Heart right ventricle (tissue), 16 donors: ENCODE measurements at regions not wholly inside any gene's neighbourhood (a gene's known extent, or its start where the extent isn't known, plus 50 kb on each side); places are given as distances from the start of the nearest gene placed in this dataset.

ENCODE experiments used
- ATAC-seq, 8 donors: fragments of 200-7000 bp; cut with Tn5 transposase; one replicate each; pipeline ENCODE4 v1.9.1; 2020; ENCODE audit warnings: mild to moderate bottlenecking in 8 of 8, moderate library complexity in 8 of 8, moderate number of reproducible peaks in 1 of 8
- DNase-seq, 2 donors: peaks; one replicate each; pipeline ENCODE4 v3.0.0-alpha.2; 2020
- H3K27ac ChIP-seq, 10 donors: fragments of 200-600 bp; sonication (generic) in 2 of 10; one replicate each; pipeline versions ENCODE4 v1.5.0 to v1.8.0; 2020 to 2022; ENCODE audit warnings: mild to moderate bottlenecking in 3 of 10
- H3K27me3 ChIP-seq, 7 donors: fragments of 200-600 bp; one replicate each; pipeline ENCODE4 v1.8.0; 2021 to 2022; ENCODE audit warnings: mild to moderate bottlenecking in 2 of 7
- H3K36me3 ChIP-seq, 9 donors: fragments of 200-600 bp; sonication (generic) in 1 of 9; one replicate each; pipeline versions ENCODE4 v1.5.0 to v1.8.0; 2020 to 2022; ENCODE audit warnings: mild to moderate bottlenecking in 2 of 9
- H3K4me1 ChIP-seq, 9 donors: fragments of 200-600 bp; sonication (generic) in 1 of 9; one replicate each; pipeline versions ENCODE4 v1.5.0 to v1.8.0; 2020 to 2022; ENCODE audit warnings: mild to moderate bottlenecking in 4 of 9
- H3K4me3 ChIP-seq, 10 donors: fragments of 200-600 bp; sonication (generic) in 2 of 10; one replicate each; pipeline versions ENCODE4 v1.5.0 to v1.8.0; 2020 to 2022; ENCODE audit warnings: mild to moderate bottlenecking in 7 of 10, moderate library complexity in 2 of 10
- H3K9me3 ChIP-seq, 11 donors: fragments of 200-600 bp in 10 of 11; sonication (generic) in 2 of 11; one replicate each; pipeline versions ENCODE4 v1.5.0 to v1.8.0; 2013 to 2022; ENCODE audit warnings: mild to moderate bottlenecking in 2 of 11, control low read depth in 1 of 11, moderate library complexity in 1 of 11
- CTCF ChIP-seq, 9 donors: fragments of 200-600 bp; sonication (generic) in 2 of 9; IDR thresholded peaks; one replicate each; pipeline versions ENCODE4 v1.5.0 to v1.8.0; 2021 to 2022; ENCODE audit warnings: antibody characterized with exemption in 9 of 9, mild to moderate bottlenecking in 5 of 9, moderate library complexity in 1 of 9
- WGBS, 2 donors: extraction: QIAGEN DNeasy Blood & Tissue Kit; methylation state at CpG; one replicate each; pipeline ENCODE4 v1.1.7; 2013; ENCODE audit warnings: inconsistent platforms in 1 of 2; 5-methylcytosine and 5-hydroxymethylcytosine counted together
- intact Hi-C, 10 donors: fragments of 100-400 bp; cut with DNase I; formaldehyde crosslinking; loops; one replicate each; pipeline versions ENCODE4 v1.11.1 to v1.14.2; 2022
- donor health status: Arrhythmogenic right ventricular cardiomyopathy.
- donor health status: ischemic (EF 13 %, LVEDD 7.1; RV severe dilation, severe dysfunction).
- donor health status: healthy with polysubstance abuse.
- donor health status: DM: no; HTN: yes; CAD: no.
- donor health status: DM: no; HTN: no; CAD: no.
- donor health status: ischemic (EF 25% LVEDD 6.9; RV normal size, moderate dysfunction).
- donor health status: ischemic (EF 25% LVEDD 5.7; RV mildly dilated, moderate dysfunction).
- donor health status: healthy.
- donor health status: DM: yes; HTN: yes; CAD: no.
- donor health status: Ischemic cardiomyopathy.
- donor health status: ischemic (EF 35%, LVEDD 5.7; RV mildly dilated, moderate dysfunction).
- donor health status: nonischemic (EF 11% LVEDD 7.7; RV severe dilation, severe dysfunction).
- donor health status: DM: yes; HTN: yes; CAD: no.
- donor health status: PGD.
- donor health status: ischemic (EF 29% LVEDD 5.4; RV normal size, mild dysfunction).
- donor health status: nonischemic (EF 23%, LVEDD 6.1; RV moderate dilation, normal function).

- ATAC-seq: no peak
- WGBS, 2 donors: 68 to 72% methylated on average over 3 of the region's 3 CpGs
Observed at GRCh38 chr14:53491256-53491883, 338.2 kb upstream of the DDHD1 start.

GRCh38 chr14:53478174-53478573 is 325.1 kb upstream of the DDHD1 start:
- intact Hi-C loops: no loop called here
- no peaks in the 10 kb centered on the region for H3K4me1 ChIP-seq
- no peaks in the 10 kb centered on the region for H3K27me3 ChIP-seq
- ATAC-seq (no peak), DNase-seq (no peak)
- H3K36me3 ChIP-seq: no peaks in the 10 kb centered on the region
- no peak overlapping the region for H3K4me3 ChIP-seq
- 61 to 63% methylated on average over 1 of the region's 1 CpG for WGBS, 2 donors
- H3K9me3 ChIP-seq: peaks cover 0 to 22% (median 7%) of the 10 kb centered on the region in 11 donors
- no peak for TF ChIP-seq CTCF (IDR thresholded peaks at IDR 0.05)
- no peak overlapping the region for H3K27ac ChIP-seq

More at GRCh38 chr14:53491256-53491883, 338.2 kb upstream of the DDHD1 start:
- no peaks in the 10 kb centered on the region for H3K4me1 ChIP-seq
- H3K36me3 ChIP-seq: no peaks in the 10 kb centered on the region
- H3K4me3 ChIP-seq: no peak overlapping the region
- no peak overlapping the region for H3K27ac ChIP-seq
- H3K27me3 ChIP-seq: no peaks in the 10 kb centered on the region
- intact Hi-C loops: no loop called here
- no peaks in the 10 kb centered on the region for H3K9me3 ChIP-seq
- no peak for DNase-seq
- TF ChIP-seq CTCF (IDR thresholded peaks at IDR 0.05): no peak

- H3K27me3 ChIP-seq: no peaks in the 10 kb centered on the region
- no peak overlapping the region for H3K4me3 ChIP-seq
- intact Hi-C loops: no loop called here
- H3K9me3 ChIP-seq: no peaks in the 10 kb centered on the region
- no peaks in the 10 kb centered on the region for H3K36me3 ChIP-seq
- no peak overlapping the region for H3K27ac ChIP-seq
- 86 to 89% methylated on average over 1 of the region's 1 CpG for WGBS, 2 donors
- ATAC-seq (no peak), DNase-seq (no peak)
- H3K4me1 ChIP-seq: peaks cover 0 to 16% (median 0%) of the 10 kb centered on the region in 9 donors
- TF ChIP-seq CTCF (IDR thresholded peaks at IDR 0.05): no peak
Observed at GRCh38 chr14:53473480-53473879, 320.4 kb upstream of the DDHD1 start.

GRCh38 chr14:53472306-53472705 is 319.2 kb upstream of the DDHD1 start:
- Histone ChIP-seq H3K4me3 (no peak overlapping the region), H3K4me1 (peaks cover 0 to 17% (median 0%) of the 10 kb centered on the region in 9 donors), H3K27ac (no peak overlapping the region), H3K27me3 (no peaks in the 10 kb centered on the region), H3K9me3 (peaks cover 0 to 4% (median 0%) of the 10 kb centered on the region in 11 donors), H3K36me3 (no peaks in the 10 kb centered on the region)
- TF ChIP-seq CTCF (IDR thresholded peaks at IDR 0.05): no peak
- DNase-seq (no peak), ATAC-seq (no peak)
- intact Hi-C loops: no loop called here
